DND-41 (cell line): ENCODE measurements at regions not wholly inside any gene's neighbourhood (a gene's known extent, or its start where the extent isn't known, plus 50 kb on each side); places are given as distances from the start of the nearest gene placed in this dataset.

ENCODE experiments used
- EZH2 ChIP-seq: IDR thresholded peaks from 3 replicates; pipeline ENCODE4 v1.6.1; 2012; ENCODE audit warnings: borderline replicate concordance, low read depth, mild to moderate bottlenecking, moderate library complexity, low read length, inconsistent platforms; ENCODE audit not compliant: severe bottlenecking
- TF ChIP-seq, protein P1 (sequence below): IDR thresholded peaks from 2 replicates; pipeline ENCODE4 v1.5.1; 2012; ENCODE audit warnings: borderline replicate concordance, low read length, moderate library complexity, mild to moderate bottlenecking; ENCODE audit not compliant: poor library complexity, severe bottlenecking; ENCODE audit errors: extremely low read depth

DNA sequence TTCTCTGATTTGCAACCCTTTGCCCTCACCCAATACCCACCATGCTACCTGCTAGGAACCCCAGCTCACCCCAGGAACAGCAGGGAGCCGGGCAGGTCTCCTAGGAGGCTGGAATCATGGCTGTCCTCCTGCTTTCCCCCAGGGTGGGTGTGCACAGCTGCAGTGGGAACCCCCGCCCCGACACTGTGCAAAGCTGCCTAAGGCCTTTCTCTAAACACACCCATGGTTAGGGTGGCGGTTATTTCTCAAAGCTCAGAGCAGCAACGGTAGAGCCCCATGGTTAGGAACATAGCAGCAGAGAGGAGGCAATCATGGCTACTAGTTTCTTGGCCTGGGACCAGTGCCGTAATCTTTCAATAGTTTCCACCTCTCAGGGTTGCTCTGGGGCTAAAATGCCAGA is 52.2 kb downstream of the ABCC12 start:
- TF ChIP-seq, protein P1, sequence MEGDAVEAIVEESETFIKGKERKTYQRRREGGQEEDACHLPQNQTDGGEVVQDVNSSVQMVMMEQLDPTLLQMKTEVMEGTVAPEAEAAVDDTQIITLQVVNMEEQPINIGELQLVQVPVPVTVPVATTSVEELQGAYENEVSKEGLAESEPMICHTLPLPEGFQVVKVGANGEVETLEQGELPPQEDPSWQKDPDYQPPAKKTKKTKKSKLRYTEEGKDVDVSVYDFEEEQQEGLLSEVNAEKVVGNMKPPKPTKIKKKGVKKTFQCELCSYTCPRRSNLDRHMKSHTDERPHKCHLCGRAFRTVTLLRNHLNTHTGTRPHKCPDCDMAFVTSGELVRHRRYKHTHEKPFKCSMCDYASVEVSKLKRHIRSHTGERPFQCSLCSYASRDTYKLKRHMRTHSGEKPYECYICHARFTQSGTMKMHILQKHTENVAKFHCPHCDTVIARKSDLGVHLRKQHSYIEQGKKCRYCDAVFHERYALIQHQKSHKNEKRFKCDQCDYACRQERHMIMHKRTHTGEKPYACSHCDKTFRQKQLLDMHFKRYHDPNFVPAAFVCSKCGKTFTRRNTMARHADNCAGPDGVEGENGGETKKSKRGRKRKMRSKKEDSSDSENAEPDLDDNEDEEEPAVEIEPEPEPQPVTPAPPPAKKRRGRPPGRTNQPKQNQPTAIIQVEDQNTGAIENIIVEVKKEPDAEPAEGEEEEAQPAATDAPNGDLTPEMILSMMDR, result no peak
- no peak for TF ChIP-seq EZH2
